Islet precursor cell (in vitro differentiated cells): ENCODE measurements at regions not wholly inside any gene's neighbourhood (a gene's known extent, or its start where the extent isn't known, plus 50 kb on each side); places are given as distances from the start of the nearest gene placed in this dataset.
A peak's percentile ranks its signal among the peaks of the same experiment; 100 is the strongest.

ENCODE experiments used
- DNase-seq: peaks from one replicate; pipeline ENCODE4 v3.0.0-alpha.2; 2018

- no peak for DNase-seq
Measured at GRCh38 chr10:113423981-113424721, 128.7 kb upstream of the HABP2 start.

GRCh38 chr10:113425008-113425407, 127.8 kb upstream of the HABP2 start:
- DNase-seq: no peak

GRCh38 chr10:113425541-113425951, 127.3 kb upstream of the HABP2 start:
- no peak for DNase-seq

GRCh38 chr10:113426181-113426877, 126.5 kb upstream of the HABP2 start:
- peak; percentile 74 for DNase-seq

GRCh38 chr10:113427236-113427735, 125.6 kb upstream of the HABP2 start:
- no peak for DNase-seq

GRCh38 chr10:113427811-113428558, 124.9 kb upstream of the HABP2 start:
- no peak for DNase-seq

- no peak for DNase-seq
Measured at GRCh38 chr10:113430634-113431397, 122.0 kb upstream of the HABP2 start.

GRCh38 chr10:113431398-113432160, 121.3 kb upstream of the HABP2 start:
- DNase-seq: no peak

GRCh38 chr10:113433711-113434110, 119.1 kb upstream of the HABP2 start:
- DNase-seq: no peak

- DNase-seq: no peak
Measured at GRCh38 chr10:113434315-113434714, 118.5 kb upstream of the HABP2 start.

GRCh38 chr10:113434950-113435349, 117.9 kb upstream of the HABP2 start:
- DNase-seq: no peak

- DNase-seq: no peak
Measured at GRCh38 chr10:113435881-113436280, 117.0 kb upstream of the HABP2 start.

- no peak for DNase-seq
Measured at GRCh38 chr10:113436851-113437250, 116.0 kb upstream of the HABP2 start.

GRCh38 chr10:113438652-113439051, 114.2 kb upstream of the HABP2 start:
- DNase-seq: no peak

GRCh38 chr10:113441220-113441619, 111.6 kb upstream of the HABP2 start:
- no peak for DNase-seq

GRCh38 chr10:113441686-113442270, 111.1 kb upstream of the HABP2 start:
- no peak for DNase-seq

GRCh38 chr10:113442336-113442735, 110.5 kb upstream of the HABP2 start:
- DNase-seq: no peak

- DNase-seq: no peak
Measured at GRCh38 chr10:113443141-113443925, 109.5 kb upstream of the HABP2 start.

- DNase-seq: no peak
Measured at GRCh38 chr10:113444766-113445365, 108.0 kb upstream of the HABP2 start.

GRCh38 chr10:113445736-113446135, 107.1 kb upstream of the HABP2 start:
- DNase-seq: no peak
